ENCODE measurements at regions not wholly inside any gene's neighbourhood (a gene's known extent, or its start where the extent isn't known, plus 50 kb on each side); places are given as distances from the start of the nearest gene placed in this dataset.

- H3K4me3 ChIP-seq (ENCODE audit: control insufficient read depth, low read depth, low read length) = no peak overlapping the region
- TF ChIP-seq, protein P1, sequence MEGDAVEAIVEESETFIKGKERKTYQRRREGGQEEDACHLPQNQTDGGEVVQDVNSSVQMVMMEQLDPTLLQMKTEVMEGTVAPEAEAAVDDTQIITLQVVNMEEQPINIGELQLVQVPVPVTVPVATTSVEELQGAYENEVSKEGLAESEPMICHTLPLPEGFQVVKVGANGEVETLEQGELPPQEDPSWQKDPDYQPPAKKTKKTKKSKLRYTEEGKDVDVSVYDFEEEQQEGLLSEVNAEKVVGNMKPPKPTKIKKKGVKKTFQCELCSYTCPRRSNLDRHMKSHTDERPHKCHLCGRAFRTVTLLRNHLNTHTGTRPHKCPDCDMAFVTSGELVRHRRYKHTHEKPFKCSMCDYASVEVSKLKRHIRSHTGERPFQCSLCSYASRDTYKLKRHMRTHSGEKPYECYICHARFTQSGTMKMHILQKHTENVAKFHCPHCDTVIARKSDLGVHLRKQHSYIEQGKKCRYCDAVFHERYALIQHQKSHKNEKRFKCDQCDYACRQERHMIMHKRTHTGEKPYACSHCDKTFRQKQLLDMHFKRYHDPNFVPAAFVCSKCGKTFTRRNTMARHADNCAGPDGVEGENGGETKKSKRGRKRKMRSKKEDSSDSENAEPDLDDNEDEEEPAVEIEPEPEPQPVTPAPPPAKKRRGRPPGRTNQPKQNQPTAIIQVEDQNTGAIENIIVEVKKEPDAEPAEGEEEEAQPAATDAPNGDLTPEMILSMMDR (IDR thresholded peaks at IDR 0.05; ENCODE audit: control insufficient read depth, insufficient read depth, low read depth, low read length, missing control alignments) = no peak
- no peak for DNase-seq (ENCODE audit: low read depth)
Observed at GRCh38 chr3:174791161-174791560, 68.0 kb upstream of the NAALADL2 start.

GRCh38 chr3:174792864-174793263 is 66.3 kb upstream of the NAALADL2 start:
- no peak for DNase-seq (ENCODE audit: low read depth)
- no peak overlapping the region for H3K4me3 ChIP-seq (ENCODE audit: control insufficient read depth, low read depth, low read length)
- TF ChIP-seq, protein P1 (IDR thresholded peaks at IDR 0.05; ENCODE audit: control insufficient read depth, insufficient read depth, low read depth, low read length, missing control alignments) = no peak

Data from AG09309 (cell line).